ENCODE measurements at regions not wholly inside any gene's neighbourhood (a gene's known extent, or its start where the extent isn't known, plus 50 kb on each side); places are given as distances from the start of the nearest gene placed in this dataset.

DNA sequence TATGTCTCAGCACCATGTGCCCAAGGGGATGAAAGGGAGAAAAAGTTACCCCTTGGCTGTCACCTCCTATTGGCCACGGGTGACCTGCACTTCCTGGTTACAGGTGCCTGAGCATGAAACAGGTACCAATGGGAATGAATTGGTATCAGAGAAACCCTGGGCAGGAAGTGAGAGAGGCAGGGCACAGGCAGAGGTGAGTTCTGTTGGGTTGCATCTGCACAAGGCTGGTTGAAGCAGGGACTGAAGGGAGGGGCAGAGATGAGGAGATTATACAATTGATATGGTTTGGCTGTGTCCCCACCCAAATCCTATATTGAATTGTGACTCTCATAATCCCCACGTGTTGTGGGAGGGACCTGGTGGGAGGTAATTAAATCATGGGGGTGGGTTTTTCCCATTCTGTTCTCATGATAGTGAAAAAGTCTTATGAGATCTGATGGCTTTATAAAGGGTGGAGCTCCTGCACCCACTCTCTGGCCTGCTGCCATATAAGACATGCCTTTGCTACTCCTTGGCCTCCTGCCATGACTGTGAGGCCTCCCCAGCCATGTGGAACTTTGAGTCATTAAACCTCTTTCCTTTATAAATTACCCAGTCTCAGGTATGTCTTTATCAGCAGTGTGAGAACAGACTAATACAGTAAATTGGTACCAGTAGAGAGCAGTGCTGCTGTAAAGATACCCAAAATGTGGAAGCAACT, 291.8 kb downstream of the LRFN2 start:
- DNase-seq (ENCODE audit: low spot score in 2 of 2) (no peak), ATAC-seq (ENCODE audit: low read depth) (no peak)
- Mint-ChIP-seq H3K36me3 (no peaks in the 10 kb centered on the region), H3K4me1 (no peaks in the 10 kb centered on the region), H3K27ac (no peak overlapping the region), H3K27me3 (peaks cover 15% of the 10 kb centered on the region), H3K4me3 (no peak overlapping the region), H3K9me3 (peaks cover 2% of the 10 kb centered on the region)

DNA sequence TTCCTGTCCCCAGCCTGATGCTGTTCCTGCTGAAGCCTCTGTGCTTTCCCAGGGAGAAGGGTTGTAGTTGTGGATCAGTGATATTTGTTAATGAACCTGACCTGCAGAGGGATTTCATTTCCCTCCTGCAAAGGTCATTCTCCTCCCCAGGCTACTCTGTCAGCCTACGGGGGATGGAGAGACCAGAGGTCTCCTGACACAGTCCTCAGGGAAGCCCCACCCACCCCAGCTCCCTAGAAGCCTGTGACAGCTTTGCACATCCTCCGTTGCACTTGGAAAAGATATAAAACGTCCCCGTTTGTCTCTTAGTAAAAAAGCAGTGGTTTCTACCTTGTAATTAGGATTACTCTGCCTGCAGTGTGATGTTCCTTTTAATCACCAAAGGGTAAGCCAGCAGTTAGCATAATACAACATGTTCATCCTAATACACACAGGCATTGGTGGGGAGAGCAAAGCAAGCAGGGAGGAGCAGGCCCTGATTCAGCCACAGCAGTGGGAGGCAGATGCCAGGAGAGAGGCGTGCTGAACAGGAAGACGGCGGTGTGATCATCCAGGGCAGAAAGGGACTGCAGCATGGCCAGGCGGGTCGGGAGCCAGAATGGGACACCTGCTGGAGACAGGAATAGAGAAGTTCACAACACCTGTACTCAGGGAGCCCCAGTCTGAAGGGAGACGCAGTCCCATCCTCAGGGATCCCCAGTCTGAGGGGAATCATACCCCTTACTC, 293.5 kb downstream of the LRFN2 start:
- H3K4me3 Mint-ChIP-seq, result no peak overlapping the region
- no peak for DNase-seq (ENCODE audit: low spot score in 2 of 2)
- H3K27ac Mint-ChIP-seq, result no peak overlapping the region
- peaks cover 2% of the 10 kb centered on the region for H3K9me3 Mint-ChIP-seq
- no peaks in the 10 kb centered on the region for H3K4me1 Mint-ChIP-seq
- no peaks in the 10 kb centered on the region for H3K36me3 Mint-ChIP-seq
- no peak for ATAC-seq (ENCODE audit: low read depth)
- H3K27me3 Mint-ChIP-seq, result peaks cover 12% of the 10 kb centered on the region

DNA sequence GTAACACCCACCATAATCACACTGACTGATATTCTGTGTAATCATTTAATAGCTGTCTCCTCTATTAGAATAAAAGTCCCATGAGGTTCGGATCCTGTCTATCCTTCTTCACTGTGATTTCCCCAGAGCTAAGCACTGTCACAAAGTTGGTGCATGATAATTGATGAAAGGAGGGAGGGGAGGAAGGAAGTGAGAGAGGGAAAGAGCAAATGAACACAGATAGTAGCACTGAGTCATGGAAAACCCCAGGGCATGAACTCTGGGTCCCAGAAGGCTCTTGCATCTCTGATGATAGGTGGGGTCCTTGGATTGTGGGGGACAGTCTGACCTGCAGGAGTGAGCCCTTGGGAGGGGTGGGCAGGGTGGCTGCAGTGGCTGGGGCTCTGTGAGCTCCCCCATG, 294.1 kb downstream of the LRFN2 start:
- H3K36me3 Mint-ChIP-seq, result no peaks in the 10 kb centered on the region
- H3K27me3 Mint-ChIP-seq, result peaks cover 12% of the 10 kb centered on the region

DNA sequence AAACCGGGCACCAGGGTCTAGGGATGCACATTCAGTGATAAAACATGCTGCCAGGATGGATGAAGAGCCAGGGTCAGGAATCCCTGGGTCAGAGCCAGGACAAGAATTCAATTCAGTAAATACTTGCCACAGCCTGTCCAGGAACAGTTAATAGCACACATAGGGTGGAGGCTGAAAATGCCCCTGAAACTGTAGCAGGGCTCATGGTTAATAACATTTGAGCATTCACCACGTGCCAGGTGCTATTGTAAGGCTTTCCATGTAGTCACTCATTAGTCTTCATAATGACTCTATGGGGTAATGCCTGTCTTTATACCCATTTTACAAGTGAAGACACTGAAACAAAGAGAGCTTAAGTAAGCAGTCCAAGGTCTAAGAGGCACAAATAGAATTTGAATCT, 296.3 kb downstream of the LRFN2 start:
- Mint-ChIP-seq H3K27me3 (peaks cover 16% of the 10 kb centered on the region), H3K27ac (no peak overlapping the region), H3K36me3 (no peaks in the 10 kb centered on the region), H3K9me3 (no peaks in the 10 kb centered on the region), H3K4me1 (no peaks in the 10 kb centered on the region), H3K4me3 (no peak overlapping the region)
- DNase-seq (ENCODE audit: low spot score in 2 of 2) (no peak), ATAC-seq (ENCODE audit: low read depth) (no peak)

More for the DNA sequence above, 294.1 kb downstream of the LRFN2 start:
- no peak for ATAC-seq (ENCODE audit: low read depth)
- DNase-seq (ENCODE audit: low spot score in 2 of 2), result no peak
- Mint-ChIP-seq H3K27ac (no peak overlapping the region), H3K4me3 (no peak overlapping the region), H3K9me3 (peaks cover 2% of the 10 kb centered on the region), H3K4me1 (no peaks in the 10 kb centered on the region)

DNA sequence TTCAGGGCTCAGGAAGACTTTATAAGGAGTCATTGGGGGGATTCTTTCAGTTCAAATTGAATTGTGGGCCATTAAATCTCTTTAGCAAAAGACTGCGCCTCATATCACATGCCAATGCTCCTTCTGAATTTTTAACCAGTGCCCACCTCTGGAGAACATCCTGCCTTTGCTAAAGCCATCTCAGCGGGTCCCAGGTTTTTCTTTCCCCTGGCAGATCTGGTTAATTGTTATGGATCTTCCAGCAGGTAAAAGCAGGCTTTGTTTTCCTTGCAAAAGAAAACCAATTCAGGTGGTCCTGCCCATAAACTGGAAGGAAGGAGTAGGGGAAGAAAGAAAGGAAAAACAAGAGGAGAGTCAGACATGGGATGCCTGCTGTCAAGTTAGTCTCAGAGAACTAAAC, 298.2 kb downstream of the LRFN2 start:
- Mint-ChIP-seq H3K4me1 (no peaks in the 10 kb centered on the region), H3K27me3 (peaks cover 19% of the 10 kb centered on the region), H3K36me3 (no peaks in the 10 kb centered on the region), H3K27ac (no peak overlapping the region), H3K4me3 (no peak overlapping the region), H3K9me3 (no peaks in the 10 kb centered on the region)
- DNase-seq (ENCODE audit: low spot score in 2 of 2) (no peak), ATAC-seq (ENCODE audit: low read depth) (no peak)

DNA sequence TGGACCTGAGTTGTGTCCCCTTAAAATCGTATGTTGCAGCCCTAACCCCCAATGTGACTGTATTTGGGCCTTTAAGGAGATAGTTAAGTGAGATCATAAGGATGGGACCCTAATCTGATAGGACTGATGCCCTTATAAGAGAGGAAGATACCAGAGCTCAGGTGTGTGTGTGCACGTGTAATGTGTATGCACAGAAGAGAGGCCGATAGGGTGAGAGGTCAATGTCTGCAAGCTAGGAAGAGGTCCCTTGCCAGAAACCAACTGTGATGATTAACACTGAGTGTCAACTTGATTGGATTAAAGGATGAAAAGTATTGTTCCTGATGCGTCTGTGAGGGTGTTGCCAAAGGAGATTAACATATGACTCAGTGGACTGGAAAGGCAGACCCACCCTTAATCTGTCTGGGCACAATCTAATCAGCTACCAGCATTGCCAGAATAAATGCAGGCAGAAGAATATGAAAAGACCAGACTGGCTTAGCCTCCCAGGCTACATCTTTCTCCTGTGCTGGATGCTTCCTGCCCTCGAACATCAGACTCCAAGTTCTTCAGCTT, 299.8 kb downstream of the LRFN2 start:
- Mint-ChIP-seq H3K36me3 (no peaks in the 10 kb centered on the region), H3K27me3 (peaks cover 14% of the 10 kb centered on the region), H3K27ac (no peak overlapping the region), H3K4me1 (no peaks in the 10 kb centered on the region), H3K9me3 (no peaks in the 10 kb centered on the region), H3K4me3 (no peak overlapping the region)
- DNase-seq (ENCODE audit: low spot score in 2 of 2) (no peak), ATAC-seq (ENCODE audit: low read depth) (no peak)

DNA sequence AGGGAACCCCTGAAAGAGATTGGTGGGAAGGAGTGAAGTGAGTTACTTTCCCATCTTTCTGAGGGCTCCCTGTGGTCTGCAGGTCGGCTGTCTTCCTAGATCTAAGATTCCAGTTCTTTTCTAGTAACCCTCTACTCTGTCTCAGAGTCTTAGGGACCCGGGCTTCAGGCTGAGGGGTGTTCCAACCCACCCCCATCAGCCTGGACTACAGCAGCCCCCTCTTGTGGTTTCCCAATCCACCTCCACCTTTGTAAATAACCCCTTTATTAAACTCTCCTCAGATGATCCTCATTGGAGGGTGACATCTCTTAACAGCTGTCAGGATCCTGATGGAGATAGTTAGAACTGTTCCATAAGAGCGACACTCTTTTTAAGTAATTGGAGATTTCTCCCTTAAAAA, 300.4 kb downstream of the LRFN2 start:
- Mint-ChIP-seq H3K9me3 (no peaks in the 10 kb centered on the region), H3K27ac (no peak overlapping the region), H3K4me3 (no peak overlapping the region), H3K36me3 (no peaks in the 10 kb centered on the region), H3K4me1 (no peaks in the 10 kb centered on the region), H3K27me3 (peaks cover 14% of the 10 kb centered on the region)
- DNase-seq (ENCODE audit: low spot score in 2 of 2) (no peak), ATAC-seq (ENCODE audit: low read depth) (no peak)

DNA sequence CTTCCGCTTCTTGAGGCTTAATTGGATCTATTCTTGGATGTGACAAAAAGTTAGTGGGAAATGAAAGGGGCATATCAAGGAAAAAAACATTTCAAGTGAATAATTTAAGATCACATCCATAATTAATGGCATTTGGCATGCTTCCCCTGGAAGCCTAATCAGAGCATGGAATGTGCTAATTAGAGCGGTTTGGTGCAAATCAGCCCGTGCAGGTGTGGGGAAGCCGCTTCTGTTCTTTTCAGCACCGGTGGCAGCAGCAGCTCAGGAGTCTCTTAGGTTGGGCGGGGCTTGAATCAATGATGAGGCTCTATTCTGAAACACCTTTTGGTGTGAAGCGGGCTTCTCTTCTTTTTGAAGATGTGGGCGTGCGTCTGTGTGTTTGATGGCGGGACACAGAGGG, 301.2 kb downstream of the LRFN2 start:
- no peak overlapping the region for H3K4me3 Mint-ChIP-seq
- H3K27ac Mint-ChIP-seq, result no peak overlapping the region
- no peak for DNase-seq (ENCODE audit: low spot score in 2 of 2)
- peaks cover 11% of the 10 kb centered on the region for H3K27me3 Mint-ChIP-seq
- H3K9me3 Mint-ChIP-seq, result no peaks in the 10 kb centered on the region
- ATAC-seq (ENCODE audit: low read depth), result no peak
- H3K36me3 Mint-ChIP-seq, result no peaks in the 10 kb centered on the region
- H3K4me1 Mint-ChIP-seq, result no peaks in the 10 kb centered on the region

DNA sequence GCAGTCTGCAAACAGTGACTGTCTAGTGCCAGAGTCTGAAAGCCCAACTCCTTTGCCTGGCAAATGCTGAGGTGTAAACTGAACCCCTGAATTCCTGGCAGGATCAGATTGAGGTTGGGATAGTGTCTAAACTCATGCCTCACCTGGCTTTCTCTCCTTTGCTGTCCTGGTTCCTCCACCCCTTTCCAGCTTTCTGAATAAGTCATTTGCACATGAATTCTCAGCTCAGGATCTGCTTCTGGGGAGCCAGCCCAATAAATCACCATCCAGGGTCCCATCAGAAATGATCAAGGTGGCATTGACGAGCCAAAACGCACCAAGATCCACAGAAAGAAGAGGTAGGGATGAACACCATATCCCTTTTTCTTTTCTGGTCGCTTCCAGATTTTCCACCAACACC, 301.6 kb downstream of the LRFN2 start:
- no peaks in the 10 kb centered on the region for H3K4me1 Mint-ChIP-seq
- no peak overlapping the region for H3K4me3 Mint-ChIP-seq
- no peaks in the 10 kb centered on the region for H3K36me3 Mint-ChIP-seq
- H3K27ac Mint-ChIP-seq, result no peak overlapping the region
- no peaks in the 10 kb centered on the region for H3K9me3 Mint-ChIP-seq
- DNase-seq (ENCODE audit: low spot score in 2 of 2) (no peak), ATAC-seq (ENCODE audit: low read depth) (no peak)
- H3K27me3 Mint-ChIP-seq, result peaks cover 10% of the 10 kb centered on the region

DNA sequence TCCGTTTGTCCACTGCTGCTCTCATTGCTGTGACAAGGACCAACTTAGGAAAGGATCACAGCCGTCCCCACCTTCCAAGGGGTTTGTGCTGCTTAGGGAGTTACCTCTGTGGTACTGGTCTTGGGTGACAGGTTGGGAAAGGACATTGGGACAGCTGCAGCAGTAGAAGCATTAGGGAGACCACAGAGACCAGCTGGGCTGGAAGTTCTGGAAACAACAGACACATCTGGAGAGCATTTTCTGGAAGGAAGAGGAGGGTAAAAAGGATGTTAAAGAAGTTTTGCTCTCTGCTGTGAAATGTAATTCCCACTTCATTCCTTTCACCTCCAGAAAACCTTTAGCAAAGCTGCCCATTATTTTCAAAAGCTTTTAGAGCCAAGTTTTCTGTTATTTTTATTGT, 304.2 kb downstream of the LRFN2 start:
- Mint-ChIP-seq H3K4me3 (no peak overlapping the region), H3K27ac (no peak overlapping the region), H3K9me3 (no peaks in the 10 kb centered on the region), H3K36me3 (no peaks in the 10 kb centered on the region), H3K4me1 (no peaks in the 10 kb centered on the region), H3K27me3 (peaks cover 6% of the 10 kb centered on the region)
- ATAC-seq (ENCODE audit: low read depth) (no peak), DNase-seq (ENCODE audit: low spot score in 2 of 2) (no peak)

DNA sequence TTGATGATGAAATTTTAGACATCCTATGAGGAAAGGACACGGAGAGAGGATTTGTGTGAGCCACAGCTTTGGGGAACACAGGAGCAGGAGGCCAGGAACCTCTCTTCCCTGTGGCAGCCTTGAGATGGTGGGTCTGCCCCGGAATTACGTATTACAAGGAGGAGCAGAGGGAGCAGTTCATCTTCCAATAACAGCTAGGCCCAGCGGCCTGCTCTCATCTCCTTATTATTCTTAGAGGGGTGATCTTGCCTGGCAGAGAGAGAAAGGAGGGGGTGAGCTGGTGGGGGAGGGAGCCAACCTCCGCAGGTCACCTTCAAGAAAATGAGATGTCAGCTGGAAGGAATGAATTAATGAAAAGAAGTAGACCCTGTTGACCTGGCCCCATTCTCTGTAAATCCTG, 305.8 kb downstream of the LRFN2 start:
- Mint-ChIP-seq H3K4me1 (no peaks in the 10 kb centered on the region), H3K4me3 (no peak overlapping the region)
- no peak for ATAC-seq (ENCODE audit: low read depth)

DNA sequence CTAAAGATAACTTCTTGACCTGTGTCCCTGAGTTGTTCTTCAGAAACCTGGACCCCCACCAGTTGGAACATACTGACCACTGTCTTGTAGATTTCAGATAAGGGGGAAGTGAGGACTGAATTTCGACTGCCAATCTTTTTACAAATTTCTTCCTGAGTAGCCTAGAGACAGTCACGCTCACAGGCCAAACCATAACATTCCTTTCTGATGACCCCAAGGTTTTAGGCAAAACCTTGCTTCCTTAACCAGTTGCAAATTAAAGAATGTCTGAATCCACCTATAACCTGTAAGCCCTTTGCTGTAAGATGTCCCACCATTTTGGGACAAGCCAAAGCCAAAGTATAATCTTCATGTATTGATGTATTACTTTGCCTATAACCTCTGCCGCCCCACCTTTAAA, 306.9 kb downstream of the LRFN2 start:
- H3K9me3 Mint-ChIP-seq, result no peaks in the 10 kb centered on the region
- no peak for ATAC-seq (ENCODE audit: low read depth)

More for the DNA sequence above, 305.8 kb downstream of the LRFN2 start:
- DNase-seq (ENCODE audit: low spot score in 2 of 2), result no peak
- no peaks in the 10 kb centered on the region for H3K9me3 Mint-ChIP-seq
- H3K36me3 Mint-ChIP-seq, result no peaks in the 10 kb centered on the region
- H3K27ac Mint-ChIP-seq, result no peak overlapping the region
- H3K27me3 Mint-ChIP-seq, result peaks cover 2% of the 10 kb centered on the region

DNA sequence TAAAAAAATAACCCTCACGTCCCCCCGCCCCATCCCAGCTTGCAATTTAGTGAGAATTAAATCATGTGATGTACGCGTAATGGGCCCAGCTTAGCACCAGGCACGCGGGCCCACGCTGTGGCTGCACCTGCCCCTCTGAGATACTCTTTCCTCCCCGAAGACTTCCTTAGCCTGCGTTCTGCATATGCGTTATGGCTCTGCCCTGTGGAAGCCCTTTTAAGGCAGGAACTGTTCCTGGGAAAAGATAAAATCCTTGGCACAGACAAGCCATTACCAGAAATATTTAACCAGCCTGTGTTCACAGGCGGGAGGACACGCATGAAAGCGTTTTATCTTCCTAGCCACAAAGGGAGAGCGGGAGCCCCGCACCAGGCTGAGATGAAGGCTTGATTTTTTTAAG, 311.0 kb downstream of the LRFN2 start:
- H3K27me3 Mint-ChIP-seq, result peaks cover 2% of the 10 kb centered on the region
- no peak for DNase-seq (ENCODE audit: low spot score in 2 of 2)
- ATAC-seq (ENCODE audit: low read depth), result no peak
- no peaks in the 10 kb centered on the region for H3K36me3 Mint-ChIP-seq
- H3K9me3 Mint-ChIP-seq, result no peaks in the 10 kb centered on the region
- H3K4me3 Mint-ChIP-seq, result no peak overlapping the region
- no peak overlapping the region for H3K27ac Mint-ChIP-seq
- H3K4me1 Mint-ChIP-seq, result no peaks in the 10 kb centered on the region

More for the DNA sequence above, 306.9 kb downstream of the LRFN2 start:
- no peak overlapping the region for H3K27ac Mint-ChIP-seq
- no peak overlapping the region for H3K4me3 Mint-ChIP-seq
- no peaks in the 10 kb centered on the region for H3K4me1 Mint-ChIP-seq
- no peaks in the 10 kb centered on the region for H3K36me3 Mint-ChIP-seq
- no peak for DNase-seq (ENCODE audit: low spot score in 2 of 2)
- H3K27me3 Mint-ChIP-seq, result peaks cover 4% of the 10 kb centered on the region

DNA sequence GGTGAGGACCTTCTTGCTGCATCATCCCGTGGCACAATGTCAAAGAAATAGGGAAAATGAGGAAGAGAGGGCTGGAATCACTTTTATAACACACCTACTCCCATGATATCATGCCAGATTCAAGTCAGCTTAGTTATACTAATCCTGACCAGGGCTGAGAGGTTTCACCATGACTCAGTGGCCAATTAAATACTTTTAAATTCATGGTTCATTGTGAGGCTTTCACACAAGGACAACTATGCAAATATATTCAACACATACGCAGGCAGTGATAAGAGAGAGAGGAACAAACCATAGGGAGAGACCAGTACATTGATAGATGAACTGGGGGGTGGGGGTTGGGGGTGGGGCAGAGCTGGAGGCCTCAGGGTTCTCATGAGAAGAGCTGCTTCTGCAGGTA, 313.1 kb downstream of the LRFN2 start:
- H3K4me3 Mint-ChIP-seq, result no peak overlapping the region
- no peak for ATAC-seq (ENCODE audit: low read depth)

More for the DNA sequence above, 313.1 kb downstream of the LRFN2 start:
- Mint-ChIP-seq H3K27me3 (peaks cover 6% of the 10 kb centered on the region), H3K36me3 (no peaks in the 10 kb centered on the region), H3K27ac (no peak overlapping the region), H3K4me1 (no peaks in the 10 kb centered on the region), H3K9me3 (no peaks in the 10 kb centered on the region)
- DNase-seq (ENCODE audit: low spot score in 2 of 2), result no peak
